Left renal pelvis (tissue), 4 donors: ENCODE measurements at regions not wholly inside any gene's neighbourhood (a gene's known extent, or its start where the extent isn't known, plus 50 kb on each side); places are given as distances from the start of the nearest gene placed in this dataset.

Source experiments
- DNase-seq, 4 donors: peaks; one replicate each; pipeline ENCODE4 v3.0.0-alpha.2; 2013; ENCODE audit warnings: low read depth in 4 of 4, low spot score in 3 of 4

GRCh38 chr11:116567721-116568242, 205.0 kb downstream of the BUD13 start:
- DNase-seq: no peak

DNA sequence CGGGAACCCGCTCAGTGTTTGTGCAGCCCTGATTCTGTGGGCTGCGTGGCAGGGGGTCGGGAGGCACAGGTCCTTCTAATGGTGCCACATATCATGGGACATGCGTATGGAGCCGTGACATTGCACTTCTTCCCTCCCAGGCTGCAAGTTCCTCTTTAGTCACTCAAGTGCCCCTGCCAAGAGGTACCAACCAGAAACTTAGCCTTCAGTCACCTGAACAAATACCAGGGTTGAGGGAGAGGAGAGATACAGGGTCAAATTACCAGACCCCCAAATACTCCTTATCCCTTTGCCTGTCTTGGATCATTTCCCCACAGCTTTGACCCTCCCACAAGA, 209.1 kb downstream of the BUD13 start:
- no peak for DNase-seq

- no peak for DNase-seq
Measured at GRCh38 chr11:116563028-116563711, 209.6 kb downstream of the BUD13 start.

DNA sequence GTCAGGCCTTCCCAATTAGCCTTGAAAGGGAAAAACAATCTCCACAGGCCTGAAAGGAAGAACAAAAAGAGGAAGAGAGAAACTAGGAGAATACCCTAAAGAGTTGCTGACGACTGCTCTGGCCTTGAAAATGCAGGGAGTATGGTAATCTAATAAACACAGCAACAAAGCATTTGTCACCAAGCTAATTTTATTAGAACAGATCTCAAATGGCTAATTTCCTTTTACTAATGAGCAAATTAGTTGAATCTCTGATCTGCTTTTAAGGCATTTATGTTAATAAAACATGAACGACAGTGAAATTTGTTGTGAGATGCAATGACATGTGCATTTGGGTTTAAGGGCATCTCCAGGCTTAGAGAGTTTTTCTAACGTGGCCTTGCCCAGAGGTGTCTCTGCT, 212.2 kb downstream of the BUD13 start:
- DNase-seq: no peak

- DNase-seq: no peak
Measured at GRCh38 chr11:116558504-116559211, 214.1 kb downstream of the BUD13 start.

GRCh38 chr11:116557282-116557681, 215.5 kb downstream of the BUD13 start:
- DNase-seq: no peak

DNA sequence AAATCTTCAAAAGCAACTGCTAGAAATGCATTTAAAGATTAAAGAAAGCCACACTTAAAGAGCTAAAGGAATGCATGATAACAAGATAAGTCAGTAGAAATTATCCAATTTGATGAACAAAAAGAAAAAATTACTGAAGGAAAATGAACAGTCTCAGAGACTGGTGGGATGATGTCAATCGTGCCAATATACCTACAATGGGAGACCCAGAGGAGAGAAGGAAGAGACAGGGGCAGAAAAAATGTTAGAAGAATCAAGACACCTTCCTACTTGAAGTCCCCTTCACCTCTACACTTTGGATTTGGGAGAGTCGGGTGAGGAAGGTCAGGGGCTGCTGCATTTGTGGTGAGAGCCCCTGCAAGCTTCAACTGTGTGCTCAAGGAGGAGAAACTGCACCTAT, 216.3 kb downstream of the BUD13 start:
- no peak for DNase-seq

GRCh38 chr11:116553482-116553881, 219.3 kb downstream of the BUD13 start:
- no peak for DNase-seq

DNA sequence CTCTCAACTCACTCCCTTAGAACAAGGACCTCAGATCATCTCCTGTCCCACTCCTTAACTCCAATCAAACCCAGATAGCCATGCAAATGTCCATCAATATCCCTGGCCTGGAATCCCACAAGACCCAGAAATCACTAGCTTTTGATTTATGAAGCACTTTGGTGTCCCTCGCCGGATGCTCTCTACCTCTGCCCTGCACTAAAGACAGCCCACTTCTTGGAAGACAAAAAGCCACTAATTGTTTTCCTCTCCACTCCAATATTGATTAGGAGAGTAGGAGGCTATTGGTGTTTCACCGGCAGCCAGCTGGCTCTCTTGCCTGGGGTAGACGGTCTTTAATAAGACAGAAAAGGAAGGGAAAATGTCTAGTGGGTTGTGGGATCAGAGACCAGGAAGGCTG, 221.2 kb downstream of the BUD13 start:
- DNase-seq: no peak

DNA sequence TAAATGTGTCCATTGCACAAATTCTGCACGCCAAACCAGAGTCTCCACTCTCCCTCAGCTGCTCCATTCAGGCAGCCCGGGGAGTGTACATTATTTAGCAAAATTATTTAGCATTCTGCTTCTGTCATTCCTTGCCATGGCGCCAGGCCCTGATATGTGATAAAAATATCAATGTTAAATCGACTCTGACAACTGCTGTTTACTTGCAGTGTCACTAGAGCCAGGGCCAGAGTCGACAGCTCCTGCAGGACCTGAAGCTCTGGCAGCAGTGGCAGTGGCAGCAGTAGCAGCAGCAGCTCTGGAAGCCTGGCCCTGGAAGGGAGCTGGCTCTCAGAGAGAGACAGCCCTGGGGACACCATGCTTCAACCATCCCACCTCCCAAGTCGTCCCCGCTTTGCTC, 224.5 kb downstream of the BUD13 start:
- no peak for DNase-seq

DNA sequence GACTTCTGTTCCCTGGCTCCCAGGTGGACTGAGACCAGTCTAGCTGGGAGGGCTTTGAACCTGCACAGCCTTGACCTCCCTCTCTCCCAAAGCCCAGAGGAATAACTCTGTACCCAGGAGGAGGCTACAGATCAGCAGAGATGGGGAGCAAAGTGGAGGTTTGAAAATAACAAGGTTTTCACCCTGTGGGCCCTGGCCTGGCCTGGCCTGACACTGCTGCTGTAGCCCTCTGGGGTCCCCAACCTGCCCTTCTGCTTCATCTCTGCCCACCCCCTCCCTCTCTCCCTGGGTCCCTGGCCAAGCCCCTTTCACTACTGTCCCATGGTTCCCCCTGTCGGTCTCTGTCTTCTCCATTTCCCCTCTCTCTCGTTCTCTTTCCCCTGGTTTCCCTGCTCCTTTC, 225.2 kb downstream of the BUD13 start:
- DNase-seq: no peak

GRCh38 chr11:116545912-116546311, 226.9 kb downstream of the BUD13 start:
- DNase-seq: no peak

DNA sequence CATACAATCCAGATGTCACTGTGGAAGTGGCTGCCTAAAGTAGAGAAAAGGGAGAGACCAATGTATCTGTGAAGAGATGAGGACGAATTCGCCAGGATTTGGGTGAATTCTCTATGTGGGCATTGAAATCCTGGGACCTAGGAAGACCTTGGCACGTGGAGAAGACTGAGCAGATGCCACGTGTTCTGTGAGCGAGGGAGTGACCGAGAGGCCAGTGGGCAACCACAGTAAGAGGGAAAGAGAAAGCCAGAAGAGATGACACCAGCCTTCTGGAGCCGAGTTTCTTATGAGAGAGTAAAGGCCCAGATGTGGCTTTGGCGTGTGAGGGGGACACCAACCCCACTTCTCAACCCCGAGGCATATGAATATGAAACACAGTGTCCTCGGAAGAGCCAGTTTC, 228.1 kb downstream of the BUD13 start:
- DNase-seq: no peak

- no peak for DNase-seq
Measured at GRCh38 chr11:116543911-116544475, 228.8 kb downstream of the BUD13 start.

DNA sequence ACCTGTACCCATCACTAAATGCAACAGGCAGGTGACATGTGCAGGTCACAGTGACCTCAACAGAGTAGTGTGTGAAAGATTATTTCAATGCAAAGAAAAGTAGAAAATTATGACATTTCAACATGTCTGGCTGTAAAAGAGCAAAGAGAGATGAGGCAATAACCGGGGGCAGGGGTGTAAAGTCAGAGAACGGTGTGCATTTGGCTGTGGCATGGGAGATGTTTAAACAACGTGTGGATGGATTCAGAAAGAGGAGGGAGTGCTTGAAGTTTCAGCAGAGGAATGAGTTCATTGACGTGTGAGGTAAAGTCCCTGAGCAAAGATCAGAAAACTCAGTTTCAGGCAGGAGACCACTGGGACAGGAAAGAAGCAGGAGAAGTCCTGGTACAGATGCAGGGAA, 229.7 kb downstream of the BUD13 start:
- DNase-seq: no peak

DNA sequence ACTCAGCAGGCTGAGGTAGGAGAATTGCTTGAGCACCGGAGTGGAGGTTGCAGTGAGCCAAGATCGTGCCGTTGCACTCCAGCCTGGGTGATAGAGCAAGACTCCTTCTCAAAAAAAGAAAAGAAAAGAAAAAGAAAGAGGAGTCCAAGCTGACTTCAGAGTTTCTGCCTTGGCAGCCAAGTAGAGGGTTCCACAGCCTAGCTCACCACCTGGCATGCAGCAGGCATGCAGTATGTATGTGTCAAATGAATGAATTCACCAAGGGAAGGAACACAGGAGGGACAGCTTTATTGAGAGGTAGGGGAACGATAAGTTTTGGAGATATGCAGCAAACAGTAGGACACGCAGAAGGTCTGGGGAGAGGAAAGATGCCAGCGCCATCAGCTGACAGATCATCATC, 230.4 kb downstream of the BUD13 start:
- no peak for DNase-seq

DNA sequence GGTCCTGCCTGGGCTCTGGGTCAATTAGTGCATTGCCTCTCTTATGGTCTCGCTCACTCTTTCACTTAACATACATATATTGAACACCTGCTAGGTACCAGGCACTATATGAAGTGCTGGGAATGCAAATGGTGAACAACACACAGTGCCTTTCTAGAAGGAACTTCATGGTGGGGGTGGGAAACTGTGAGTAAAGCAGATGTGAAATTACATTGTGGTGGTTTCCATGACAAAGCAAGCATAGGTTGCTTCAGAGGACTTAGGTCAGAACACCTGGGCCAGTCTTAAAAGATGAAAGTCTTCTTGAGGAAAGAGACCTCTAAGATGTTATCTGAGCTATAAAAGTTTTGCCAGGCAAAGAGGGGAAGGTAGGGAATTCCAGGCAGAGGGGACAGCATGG, 231.3 kb downstream of the BUD13 start:
- no peak for DNase-seq

- DNase-seq: no peak
Measured at GRCh38 chr11:116540645-116541304, 232.0 kb downstream of the BUD13 start.

DNA sequence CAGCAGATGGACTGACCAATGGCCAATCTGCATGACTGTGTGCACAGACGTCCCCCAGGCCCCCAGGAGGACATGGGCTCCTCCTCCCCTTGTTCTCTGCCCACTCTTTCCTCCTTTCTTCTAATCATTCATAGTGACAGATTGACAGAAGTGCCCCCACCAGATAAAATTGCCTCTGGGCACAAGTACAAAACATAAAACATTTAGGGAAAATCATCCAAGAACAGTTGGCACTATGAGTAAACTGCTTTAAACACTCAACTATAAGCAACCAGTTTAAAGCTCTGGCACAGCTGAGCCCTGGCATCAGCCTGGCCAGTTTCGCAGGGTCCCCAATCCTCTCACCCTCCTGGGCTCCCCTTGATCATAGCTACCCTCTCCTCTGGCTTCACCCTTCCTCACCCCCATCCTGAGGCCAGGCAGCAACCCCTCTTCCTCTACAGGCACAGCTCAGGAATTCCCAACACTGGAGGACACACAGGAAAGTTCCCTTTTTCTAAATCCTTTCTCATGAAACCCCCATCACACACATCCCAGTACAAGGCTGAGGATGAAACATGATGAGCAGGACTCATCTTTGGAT, 232.9 kb downstream of the BUD13 start:
- DNase-seq: no peak

DNA sequence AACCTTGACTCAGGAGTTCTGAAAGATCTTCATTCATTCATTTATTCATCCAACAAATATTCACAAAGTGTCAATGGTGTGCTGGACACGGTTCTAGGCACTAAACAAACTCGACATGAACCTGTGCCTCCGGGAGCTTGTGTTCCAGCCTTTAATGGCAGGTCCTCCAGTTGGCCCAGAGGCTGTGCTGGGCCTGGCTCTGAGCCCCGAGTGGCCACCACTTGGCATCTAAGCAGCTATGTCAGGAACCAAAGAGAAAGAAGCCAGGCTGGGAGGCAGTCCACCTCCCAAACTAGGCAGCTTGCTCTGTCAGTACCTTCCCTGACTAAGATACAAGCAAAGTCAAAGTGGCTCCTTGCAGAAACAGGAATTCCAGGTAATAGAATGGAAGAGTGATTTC, 233.6 kb downstream of the BUD13 start:
- no peak for DNase-seq

DNA sequence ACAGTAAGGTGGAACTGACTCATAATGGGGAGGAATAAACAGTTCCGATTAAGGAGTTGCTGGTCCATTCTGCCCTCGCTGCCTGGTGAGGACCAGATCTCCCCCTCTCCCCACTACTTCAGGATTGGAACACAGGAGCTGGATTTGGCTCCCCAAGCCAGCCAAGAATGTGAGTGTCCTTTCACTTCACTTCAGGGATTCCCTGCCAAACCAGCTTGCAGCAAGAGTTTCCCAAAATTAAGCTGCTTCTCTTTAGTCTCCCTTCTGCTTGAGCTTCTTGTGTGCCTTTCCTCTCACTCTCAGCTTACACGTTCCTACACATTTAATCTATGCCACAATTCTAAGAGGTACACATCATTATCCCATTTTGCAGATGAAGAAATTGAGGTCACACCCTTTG, 234.1 kb downstream of the BUD13 start:
- no peak for DNase-seq
